Keratinocyte (primary cell): ENCODE measurements at regions not wholly inside any gene's neighbourhood (a gene's known extent, or its start where the extent isn't known, plus 50 kb on each side); places are given as distances from the start of the nearest gene placed in this dataset.

Source experiments
- DNase-seq: peaks from one replicate; pipeline ENCODE4 v3.0.0-alpha.2; 2011; ENCODE audit warnings: low read depth, missing footprints, low spot score
- FAIRE-seq: peaks from 2 replicates; lab custom pipeline; 2011; peaks lifted over from hg19 to GRCh38; lab: Jason Lieb, UNC
- H2AFZ ChIP-seq: 2 replicates; pipeline ENCODE4 v1.6.0; 2012; ENCODE audit warnings: low read length, control low read depth, inconsistent platforms; ENCODE audit not compliant: control insufficient read depth
- H3K27ac ChIP-seq: 2 replicates; pipeline ENCODE4 v1.5.1; 2011; ENCODE audit warnings: low read length; ENCODE audit not compliant: control insufficient read depth, insufficient read depth
- H3K27me3 ChIP-seq: 3 replicates; pipeline ENCODE4 v1.6.0; 2011; ENCODE audit warnings: low read length; ENCODE audit not compliant: control insufficient read depth, insufficient read depth; ENCODE audit errors: extremely low read depth
- H3K36me3 ChIP-seq, 2 experiments: 2 replicates in 1 of 2; 3 replicates in 1 of 2; pipeline ENCODE4 v1.5.1; 2011; ENCODE audit warnings: low read length in 2 of 2, mild to moderate bottlenecking in 1 of 2; ENCODE audit not compliant: control insufficient read depth in 2 of 2, insufficient read depth in 2 of 2; ENCODE audit errors: extremely low read depth in 1 of 2
- H3K4me1 ChIP-seq: 3 replicates; pipeline ENCODE4 v1.5.1; 2011; ENCODE audit warnings: low read length; ENCODE audit not compliant: control insufficient read depth, insufficient read depth; ENCODE audit errors: extremely low read depth
- H3K4me2 ChIP-seq: 3 replicates; pipeline ENCODE4 v1.6.0; 2011; ENCODE audit warnings: low read depth, low read length; ENCODE audit not compliant: control insufficient read depth, insufficient read depth; ENCODE audit errors: extremely low read depth
- H3K4me3 ChIP-seq, 3 experiments: fragments of 200-600 bp in 1 of 3; sonication (generic) in 1 of 3; 2 replicates in 2 of 3; 3 replicates in 1 of 3; pipeline ENCODE4 v1.5.1; 2011 to 2016; ENCODE audit warnings: low read length in 3 of 3, mild to moderate bottlenecking in 3 of 3, control low read depth in 2 of 3, inconsistent platforms in 1 of 3, low read depth in 1 of 3, mixed read lengths in 1 of 3, mixed run types in 1 of 3, moderate library complexity in 1 of 3; ENCODE audit not compliant: control insufficient read depth in 2 of 3, insufficient read depth in 2 of 3; ENCODE audit errors: extremely low read depth in 1 of 3
- H3K79me2 ChIP-seq: 2 replicates; pipeline ENCODE4 v1.6.0; 2012; ENCODE audit warnings: low read length; ENCODE audit not compliant: control insufficient read depth, insufficient read depth
- H3K9ac ChIP-seq: 3 replicates; pipeline ENCODE4 v1.6.0; 2011; ENCODE audit warnings: low read length; ENCODE audit not compliant: control insufficient read depth, insufficient read depth; ENCODE audit errors: extremely low read depth
- H3K9me1 ChIP-seq: 3 replicates; pipeline ENCODE4 v1.6.0; 2011; ENCODE audit warnings: low read length; ENCODE audit not compliant: control insufficient read depth, insufficient read depth; ENCODE audit errors: extremely low read depth
- H3K9me3 ChIP-seq: 2 replicates; pipeline ENCODE4 v1.5.1; 2012; ENCODE audit warnings: low read depth, low read length; ENCODE audit not compliant: control insufficient read depth
- H4K20me1 ChIP-seq: 3 replicates; pipeline ENCODE4 v1.6.0; 2011; ENCODE audit warnings: low read length; ENCODE audit not compliant: control insufficient read depth, insufficient read depth; ENCODE audit errors: extremely low read depth
- CTCF ChIP-seq, 3 experiments: IDR thresholded peaks in 1 of 3; conservative IDR thresholded peaks in 1 of 3; optimal IDR thresholded peaks in 1 of 3; 2 replicates in 2 of 3; 3 replicates in 1 of 3; pipeline versions ENCODE3 to v1.5.1; 2011; ENCODE audit warnings: low read length in 3 of 3, mild to moderate bottlenecking in 3 of 3, moderate library complexity in 2 of 3, control low read depth in 1 of 3, inconsistent platforms in 1 of 3; ENCODE audit not compliant: insufficient read depth in 2 of 3; ENCODE audit errors: extremely low read depth in 1 of 3
- EZH2 ChIP-seq: IDR thresholded peaks from one replicate; pipeline ENCODE4 v1.6.1; 2012; ENCODE audit warnings: inconsistent platforms, mild to moderate bottlenecking, low read length, moderate library complexity
- dilution Hi-C: fragments of 300-500 bp; cut with MboI; formaldehyde crosslinking; loops from one replicate; pipeline ENCODE4 v1.7.0; 2020; ENCODE audit warnings: low sequenced_read_pairs; ENCODE audit not compliant: extremely low pct_ligation_motif_present

- FAIRE-seq, result no peak
- dilution Hi-C loops, result no loop called here
Measured at GRCh38 chr2:145245268-145245870, 725.5 kb upstream of the ZEB2 start.

GRCh38 chr2:145235312-145235711 is 715.4 kb upstream of the ZEB2 start:
- TF ChIP-seq EZH2, result no peak
- Histone ChIP-seq H3K9me3 (no peaks in the 10 kb centered on the region), H3K9ac (no peak overlapping the region), H3K9me1 (no peaks in the 10 kb centered on the region), H3K79me2 (no peaks in the 10 kb centered on the region), H3K27ac (no peak overlapping the region), H3K4me1 (no peaks in the 10 kb centered on the region), H3K36me3 (no peaks in the 10 kb centered on the region), H3K27me3 (no peaks in the 10 kb centered on the region), H3K4me3 (no peak overlapping the region), H3K4me2 (no peak overlapping the region), H2AFZ (no peak overlapping the region), H4K20me1 (no peaks in the 10 kb centered on the region)
- dilution Hi-C loops, result no loop called here
- no peak for FAIRE-seq
- DNase-seq, result no peak

More at GRCh38 chr2:145245268-145245870, 725.5 kb upstream of the ZEB2 start:
- Histone ChIP-seq H3K27me3 (no peaks in the 10 kb centered on the region), H3K9me1 (no peaks in the 10 kb centered on the region), H4K20me1 (no peaks in the 10 kb centered on the region), H3K9me3 (no peaks in the 10 kb centered on the region), H3K4me2 (no peak overlapping the region), H3K9ac (no peak overlapping the region), H3K79me2 (no peaks in the 10 kb centered on the region), H3K4me3 (no peak overlapping the region), H3K27ac (no peak overlapping the region), H3K4me1 (no peaks in the 10 kb centered on the region), H2AFZ (no peak overlapping the region), H3K36me3 (no peaks in the 10 kb centered on the region)
- no peak for TF ChIP-seq EZH2
- no peak for TF ChIP-seq CTCF (optimal IDR thresholded peaks at IDR 0.05 in 1 of 3, IDR thresholded peaks at IDR 0.05 in 1 of 3, conservative IDR thresholded peaks at IDR 0.05 in 1 of 3; ENCODE audit: extremely low read depth in 1 of 3, insufficient read depth in 2 of 3, low read length in 3 of 3)
- DNase-seq, result no peak

- FAIRE-seq (no peak), DNase-seq (no peak)
- H3K36me3 ChIP-seq, result no peaks in the 10 kb centered on the region
- dilution Hi-C loops, result no loop called here
- H3K9me3 ChIP-seq, result no peaks in the 10 kb centered on the region
- H3K4me2 ChIP-seq, result no peak overlapping the region
- H3K4me1 ChIP-seq, result no peaks in the 10 kb centered on the region
- H3K9ac ChIP-seq, result no peak overlapping the region
- TF ChIP-seq CTCF (optimal IDR thresholded peaks at IDR 0.05 in 1 of 3, IDR thresholded peaks at IDR 0.05 in 1 of 3, conservative IDR thresholded peaks at IDR 0.05 in 1 of 3; ENCODE audit: extremely low read depth in 1 of 3, insufficient read depth in 2 of 3, low read length in 3 of 3) (no peak), EZH2 (no peak)
- no peak overlapping the region for H2AFZ ChIP-seq
- H3K27ac ChIP-seq, result no peak overlapping the region
- H3K4me3 ChIP-seq, result no peak overlapping the region
- H3K79me2 ChIP-seq, result no peaks in the 10 kb centered on the region
- H3K9me1 ChIP-seq, result no peaks in the 10 kb centered on the region
- no peaks in the 10 kb centered on the region for H4K20me1 ChIP-seq
- H3K27me3 ChIP-seq, result no peaks in the 10 kb centered on the region
Measured at GRCh38 chr2:145230546-145230945, 710.6 kb upstream of the ZEB2 start.
